Neural progenitor cell (in vitro differentiated cells): ENCODE measurements at regions not wholly inside any gene's neighbourhood (a gene's known extent, or its start where the extent isn't known, plus 50 kb on each side); places are given as distances from the start of the nearest gene placed in this dataset.

Source experiments
- CTCF ChIP-seq: fragments of 200-600 bp; sonication (generic); IDR thresholded peaks from 2 replicates; pipeline ENCODE4 v1.5.1; 2017; ENCODE audit warnings: antibody characterized with exemption, mild to moderate bottlenecking
- EZH2 ChIP-seq: fragments of 200-600 bp; sonication (generic); IDR thresholded peaks from 2 replicates; pipeline ENCODE4 v1.6.1; 2017; ENCODE audit warnings: antibody characterized with exemption, mild to moderate bottlenecking, moderate library complexity
- EZH2phosphoT487 ChIP-seq: fragments of 200-600 bp; sonication (generic); IDR thresholded peaks from 2 replicates; pipeline ENCODE4 v1.6.1; 2017; ENCODE audit warnings: antibody characterized with exemption

DNA sequence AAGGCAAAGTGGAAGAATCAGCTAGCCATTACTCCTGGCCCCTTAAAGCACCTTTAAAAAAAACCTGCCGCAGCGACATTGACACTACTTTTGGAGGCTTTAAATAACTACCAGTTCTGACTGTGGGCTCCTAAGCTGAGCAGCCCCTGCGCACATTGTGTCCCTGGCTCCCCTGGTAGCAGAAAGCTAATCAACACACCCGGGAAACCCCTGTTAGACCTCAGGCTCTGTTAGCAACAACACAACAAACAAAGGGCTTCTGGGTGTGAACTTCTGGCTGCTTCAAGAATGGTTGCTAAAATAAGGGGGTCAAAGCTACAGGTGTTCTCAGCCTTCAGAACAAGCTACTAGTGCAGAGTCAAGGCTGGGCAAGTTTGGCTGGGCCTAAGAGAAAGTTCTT is 83.6 kb downstream of the TMEM100 start:
- no peak for TF ChIP-seq CTCF
- TF ChIP-seq EZH2 = no peak
- TF ChIP-seq EZH2phosphoT487 = no peak
